Cardiac muscle cell (in vitro differentiated cells and primary cell): ENCODE measurements at regions not wholly inside any gene's neighbourhood (a gene's known extent, or its start where the extent isn't known, plus 50 kb on each side); places are given as distances from the start of the nearest gene placed in this dataset.
A peak's percentile ranks its signal among the peaks of the same experiment; 100 is the strongest.

Experiments
- DNase-seq, 2 donors: peaks; one replicate each; pipeline versions ENCODE4 v3.0.0 to v3.0.0-alpha.2; 2010 to 2017; ENCODE audit warnings: low read depth in 1 of 2, low spot score in 1 of 2
- H3K27ac ChIP-seq: fragments of 200-600 bp; sonication (generic); 2 replicates; pipeline ENCODE4 v1.5.1; 2016
- H3K27me3 ChIP-seq: fragments of 200-600 bp; sonication (generic); 2 replicates; pipeline ENCODE4 v1.6.0; 2016; ENCODE audit warnings: control low read depth
- H3K36me3 ChIP-seq: fragments of 200-600 bp; sonication (generic); 2 replicates; pipeline ENCODE4 v1.5.1; 2016; ENCODE audit warnings: control low read depth
- H3K4me1 ChIP-seq: fragments of 200-600 bp; sonication (generic); 2 replicates; pipeline ENCODE4 v1.8.1; 2017; ENCODE audit warnings: low read depth, mild to moderate bottlenecking, mixed run types
- H3K4me3 ChIP-seq: fragments of 200-600 bp; sonication (generic); 2 replicates; pipeline ENCODE4 v1.5.1; 2016; ENCODE audit warnings: mild to moderate bottlenecking
- H3K9me3 ChIP-seq: fragments of 200-600 bp; sonication (generic); 2 replicates; pipeline ENCODE4 v1.5.1; 2017; ENCODE audit warnings: low read depth, mild to moderate bottlenecking, control low read depth
- CTCF ChIP-seq: IDR thresholded peaks from 2 replicates; pipeline ENCODE4 v1.5.1; 2012; ENCODE audit warnings: low read depth, mild to moderate bottlenecking, low read length

- no peaks in the 10 kb centered on the region for H3K27me3 ChIP-seq
- no peaks in the 10 kb centered on the region for H3K4me1 ChIP-seq
- no peak for TF ChIP-seq CTCF
- H3K27ac ChIP-seq: no peak overlapping the region
- no peak for DNase-seq
- no peaks in the 10 kb centered on the region for H3K36me3 ChIP-seq
- no peak overlapping the region for H3K4me3 ChIP-seq
- H3K9me3 ChIP-seq: no peaks in the 10 kb centered on the region
These were observed 203.5 kb upstream of the ZNF32 start for GRCh38 chr10:43852149-43852548.

- H3K4me1 ChIP-seq: no peaks in the 10 kb centered on the region
- TF ChIP-seq CTCF: no peak
- H3K27ac ChIP-seq: no peak overlapping the region
- no peak overlapping the region for H3K4me3 ChIP-seq
- no peak for DNase-seq
- no peaks in the 10 kb centered on the region for H3K36me3 ChIP-seq
- no peaks in the 10 kb centered on the region for H3K9me3 ChIP-seq
- H3K27me3 ChIP-seq: no peaks in the 10 kb centered on the region
These were observed 202.3 kb upstream of the ZNF32 start for GRCh38 chr10:43851030-43851429.

- H3K27me3 ChIP-seq: no peaks in the 10 kb centered on the region
- no peak overlapping the region for H3K27ac ChIP-seq
- no peak for DNase-seq
- no peaks in the 10 kb centered on the region for H3K36me3 ChIP-seq
- no peaks in the 10 kb centered on the region for H3K9me3 ChIP-seq
- no peak overlapping the region for H3K4me3 ChIP-seq
- H3K4me1 ChIP-seq: no peaks in the 10 kb centered on the region
- no peak for TF ChIP-seq CTCF
These were observed 200.9 kb upstream of the ZNF32 start for GRCh38 chr10:43849551-43849950.

GRCh38 chr10:43846968-43847367, 198.3 kb upstream of the ZNF32 start:
- H3K27ac ChIP-seq: no peak overlapping the region
- H3K27me3 ChIP-seq: no peaks in the 10 kb centered on the region
- DNase-seq: peak in 1 of 2 donors; percentile 46
- no peaks in the 10 kb centered on the region for H3K9me3 ChIP-seq
- TF ChIP-seq CTCF: no peak
- H3K4me3 ChIP-seq: no peak overlapping the region
- H3K4me1 ChIP-seq: no peaks in the 10 kb centered on the region
- no peaks in the 10 kb centered on the region for H3K36me3 ChIP-seq

- peak; percentile 2 for TF ChIP-seq CTCF
- peak in 1 of 2 donors; percentile 61 for DNase-seq
These were observed 197.6 kb upstream of the ZNF32 start for GRCh38 chr10:43846187-43846680.

GRCh38 chr10:43845121-43845520, 196.4 kb upstream of the ZNF32 start:
- no peak for TF ChIP-seq CTCF
- no peak overlapping the region for H3K4me3 ChIP-seq
- H3K4me1 ChIP-seq: no peaks in the 10 kb centered on the region
- no peak overlapping the region for H3K27ac ChIP-seq
- no peaks in the 10 kb centered on the region for H3K27me3 ChIP-seq
- DNase-seq: no peak
- no peaks in the 10 kb centered on the region for H3K36me3 ChIP-seq
- no peaks in the 10 kb centered on the region for H3K9me3 ChIP-seq

More at GRCh38 chr10:43846187-43846680, 197.6 kb upstream of the ZNF32 start:
- Histone ChIP-seq H3K27me3 (no peaks in the 10 kb centered on the region), H3K27ac (no peak overlapping the region), H3K9me3 (no peaks in the 10 kb centered on the region), H3K4me3 (no peak overlapping the region), H3K36me3 (no peaks in the 10 kb centered on the region), H3K4me1 (no peaks in the 10 kb centered on the region)
